Cardiac fibroblast (primary cell): ENCODE measurements at regions not wholly inside any gene's neighbourhood (a gene's known extent, or its start where the extent isn't known, plus 50 kb on each side); places are given as distances from the start of the nearest gene placed in this dataset.
"Not testable (repeated sequence)": the region's sequence is repeated elsewhere in the genome, so short reads cannot be mapped to it uniquely, and the experiment has no call there.

Experiments used
- DNase-seq, 2 donors: peaks; one replicate each; pipeline versions ENCODE4 v3.0.0 to v3.0.0-alpha.2; 2010; ENCODE audit warnings: low read depth in 2 of 2
- H3K4me3 ChIP-seq, 2 donors: replicated peaks in 1 of 2; 1 replicate in 1 of 2; 2 replicates in 1 of 2; pipeline ENCODE4 v1.5.1; 2011; ENCODE audit warnings: low read depth in 2 of 2, low read length in 2 of 2, mild to moderate bottlenecking in 2 of 2, moderate library complexity in 1 of 2
- CTCF ChIP-seq: IDR thresholded peaks from one replicate; pipeline ENCODE4 v1.5.1; 2011; ENCODE audit warnings: low read depth, mild to moderate bottlenecking, low read length, inconsistent platforms

- TF ChIP-seq CTCF: no peak
- DNase-seq: no peak
- H3K4me3 ChIP-seq: no peak overlapping the region
Observed at GRCh38 chr20:19874040-19874727, 116.1 kb downstream of the RIN2 start.

GRCh38 chr20:19875376-19876221 is 117.5 kb downstream of the RIN2 start:
- H3K4me3 ChIP-seq: no peak overlapping the region
- DNase-seq: peak in 1 of 2 donors; percentile 63
- TF ChIP-seq CTCF: no peak

GRCh38 chr20:19876828-19877460 is 118.9 kb downstream of the RIN2 start:
- TF ChIP-seq CTCF: no peak
- H3K4me3 ChIP-seq: no peak overlapping the region
- DNase-seq: no peak

- not testable (repeated sequence) for H3K4me3 ChIP-seq, DNase-seq
Observed at GRCh38 chr20:19879874-19880255, 121.8 kb downstream of the RIN2 start.

GRCh38 chr20:19880256-19881079 is 122.4 kb downstream of the RIN2 start:
- no peak for TF ChIP-seq CTCF
- no peak overlapping the region for H3K4me3 ChIP-seq
- peak; percentile 79 to 84 for DNase-seq

GRCh38 chr20:19881080-19881840 is 123.2 kb downstream of the RIN2 start:
- no peak for DNase-seq

More at GRCh38 chr20:19881080-19881840, 123.2 kb downstream of the RIN2 start:
- H3K4me3 ChIP-seq: no peak overlapping the region
- no peak for TF ChIP-seq CTCF
